ENCODE measurements at regions not wholly inside any gene's neighbourhood (a gene's known extent, or its start where the extent isn't known, plus 50 kb on each side); places are given as distances from the start of the nearest gene placed in this dataset.

DNA sequence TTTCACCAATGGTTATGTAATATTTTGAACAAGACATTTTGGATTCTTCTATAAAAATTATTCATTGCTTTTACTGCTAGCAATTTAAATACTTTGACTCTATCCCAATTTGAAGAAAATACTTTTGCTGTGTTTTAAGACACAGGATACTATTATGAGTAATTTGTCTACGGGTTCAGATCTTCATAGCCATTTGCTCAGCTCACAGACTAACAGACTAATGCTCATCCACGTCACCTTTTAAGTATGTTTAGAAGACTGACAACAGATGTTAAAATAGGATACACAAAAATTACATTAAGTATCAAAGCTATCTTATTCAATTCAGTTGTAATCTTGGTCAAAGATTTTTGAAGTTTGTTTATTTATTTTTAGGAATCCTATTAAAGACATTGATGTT is 251.3 kb upstream of the CHRM2 start:
- intact Hi-C loops (cut with DNase I; ENCODE audit: low total_unique reads): no loop called here
- Histone ChIP-seq H3K36me3 (no peaks in the 10 kb centered on the region), H3K9me3 (peaks cover 0 to 5% (median 0%) of the 10 kb centered on the region in 4 donors), H3K27ac (no peak overlapping the region), H3K4me3 (no peak overlapping the region), H3K4me1 (no peaks in the 10 kb centered on the region), H3K27me3 (no peaks in the 10 kb centered on the region)
- WGBS, 5 donors: 53 to 64% (median 55%) methylated on average over 2 of the region's 2 CpGs
- DNase-seq: no peak
- TF ChIP-seq, protein P1, sequence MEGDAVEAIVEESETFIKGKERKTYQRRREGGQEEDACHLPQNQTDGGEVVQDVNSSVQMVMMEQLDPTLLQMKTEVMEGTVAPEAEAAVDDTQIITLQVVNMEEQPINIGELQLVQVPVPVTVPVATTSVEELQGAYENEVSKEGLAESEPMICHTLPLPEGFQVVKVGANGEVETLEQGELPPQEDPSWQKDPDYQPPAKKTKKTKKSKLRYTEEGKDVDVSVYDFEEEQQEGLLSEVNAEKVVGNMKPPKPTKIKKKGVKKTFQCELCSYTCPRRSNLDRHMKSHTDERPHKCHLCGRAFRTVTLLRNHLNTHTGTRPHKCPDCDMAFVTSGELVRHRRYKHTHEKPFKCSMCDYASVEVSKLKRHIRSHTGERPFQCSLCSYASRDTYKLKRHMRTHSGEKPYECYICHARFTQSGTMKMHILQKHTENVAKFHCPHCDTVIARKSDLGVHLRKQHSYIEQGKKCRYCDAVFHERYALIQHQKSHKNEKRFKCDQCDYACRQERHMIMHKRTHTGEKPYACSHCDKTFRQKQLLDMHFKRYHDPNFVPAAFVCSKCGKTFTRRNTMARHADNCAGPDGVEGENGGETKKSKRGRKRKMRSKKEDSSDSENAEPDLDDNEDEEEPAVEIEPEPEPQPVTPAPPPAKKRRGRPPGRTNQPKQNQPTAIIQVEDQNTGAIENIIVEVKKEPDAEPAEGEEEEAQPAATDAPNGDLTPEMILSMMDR (IDR thresholded peaks at IDR 0.05): no peak
- TF ChIP-seq POLR2A (IDR thresholded peaks at IDR 0.05) (no peak), EP300 (IDR thresholded peaks at IDR 0.05) (no peak), POLR2AphosphoS5 (IDR thresholded peaks at IDR 0.05) (no peak)

DNA sequence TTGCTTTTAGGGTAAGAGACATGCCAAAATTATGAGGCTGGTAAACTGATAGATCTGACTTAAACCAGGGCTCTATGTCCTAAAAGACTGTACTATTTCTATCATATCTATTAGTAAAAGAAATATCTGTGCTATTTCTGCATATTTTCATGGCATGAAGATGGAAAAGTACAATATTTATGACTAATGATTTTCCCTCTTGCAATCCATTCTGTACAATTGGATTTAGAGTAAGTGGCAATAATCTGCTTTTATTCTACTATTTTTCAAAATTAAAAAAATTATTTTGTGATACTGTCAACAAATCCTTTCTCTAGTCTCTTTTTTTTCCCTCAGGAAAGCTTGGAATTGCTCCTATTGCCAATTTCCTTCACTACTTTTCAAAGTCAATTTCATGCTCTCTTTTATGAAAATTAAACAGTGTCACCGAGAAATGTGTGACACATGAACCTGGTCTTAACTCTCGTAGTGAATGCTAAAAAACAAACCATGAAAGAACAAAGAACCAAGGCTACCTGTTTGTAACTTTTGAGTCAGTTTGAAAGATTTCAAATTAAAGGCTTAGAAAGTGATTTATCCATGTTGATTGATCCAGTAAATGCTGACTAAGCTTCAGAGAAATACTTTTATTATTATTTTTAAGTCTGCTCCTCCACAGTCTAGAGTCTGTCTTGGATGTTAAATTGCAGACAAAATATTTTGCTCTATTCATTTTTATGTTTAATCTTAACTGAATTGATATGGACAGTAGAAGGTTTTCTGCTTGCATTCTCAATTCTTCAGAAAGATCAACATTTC is 262.7 kb upstream of the CHRM2 start:
- no peak overlapping the region for H3K27ac ChIP-seq
- WGBS, 5 donors: 51 to 57% (median 55%) methylated on average over 2 of the region's 2 CpGs
- H3K36me3 ChIP-seq: no peaks in the 10 kb centered on the region
- no peak for DNase-seq
- intact Hi-C loops (cut with DNase I; ENCODE audit: low total_unique reads): no loop called here
- H3K27me3 ChIP-seq: no peaks in the 10 kb centered on the region
- no peak for TF ChIP-seq POLR2AphosphoS5 (IDR thresholded peaks at IDR 0.05)
- no peak for TF ChIP-seq POLR2A (IDR thresholded peaks at IDR 0.05)
- TF ChIP-seq, protein P1 (IDR thresholded peaks at IDR 0.05): no peak
- no peak for TF ChIP-seq EP300 (IDR thresholded peaks at IDR 0.05)
- peaks cover 0 to 8% (median 3%) of the 10 kb centered on the region in 4 donors for H3K9me3 ChIP-seq
- no peaks in the 10 kb centered on the region for H3K4me1 ChIP-seq
- H3K4me3 ChIP-seq: no peak overlapping the region

DNA sequence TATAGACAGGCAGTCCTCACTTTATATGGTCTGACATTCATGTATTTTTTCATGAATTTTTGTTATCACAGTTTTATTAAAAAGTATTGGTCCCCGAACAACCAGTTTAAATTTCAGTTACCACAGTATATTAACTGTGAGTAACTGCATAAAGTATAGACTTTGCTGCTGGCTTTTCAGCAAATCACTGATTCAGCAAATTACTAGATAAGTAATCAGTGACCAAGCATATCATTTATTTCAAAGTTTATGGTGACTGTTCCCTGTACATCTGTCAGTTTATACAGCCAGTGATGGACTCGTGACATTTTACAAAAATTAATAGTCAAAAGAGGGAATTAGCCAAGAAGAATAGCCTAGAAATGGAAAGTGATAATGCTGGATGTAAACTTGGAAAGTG is 266.7 kb upstream of the CHRM2 start:
- no peaks in the 10 kb centered on the region for H3K27me3 ChIP-seq
- no peak for DNase-seq
- 59 to 71% (median 65%) methylated on average over 2 of the region's 2 CpGs for WGBS, 5 donors

DNA sequence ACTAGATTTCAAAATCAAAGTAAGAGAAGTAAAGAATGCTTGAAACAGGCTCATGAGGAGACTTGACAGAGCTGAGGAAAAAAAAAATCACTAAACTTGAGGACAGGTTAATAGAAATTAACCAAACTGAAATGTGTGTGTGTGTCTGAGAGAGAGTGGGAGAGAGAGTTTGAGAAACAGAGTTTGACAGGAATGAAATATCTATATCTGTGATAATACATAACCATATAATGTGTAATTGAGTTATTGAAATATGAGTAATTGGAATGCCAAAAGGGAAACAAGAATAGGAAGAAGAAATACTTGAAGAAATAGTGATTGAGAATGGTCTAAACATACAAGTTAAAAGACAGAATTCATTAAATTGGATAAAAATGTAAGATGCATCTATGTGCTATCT is 268.0 kb upstream of the CHRM2 start:
- Histone ChIP-seq H3K27ac (no peak overlapping the region), H3K27me3 (no peaks in the 10 kb centered on the region), H3K36me3 (no peaks in the 10 kb centered on the region), H3K4me3 (no peak overlapping the region), H3K9me3 (peaks cover 0 to 20% (median 6%) of the 10 kb centered on the region in 4 donors), H3K4me1 (no peaks in the 10 kb centered on the region)
- no peak for DNase-seq
- intact Hi-C loops (cut with DNase I; ENCODE audit: low total_unique reads): no loop called here
- TF ChIP-seq POLR2A (IDR thresholded peaks at IDR 0.05): no peak
- TF ChIP-seq POLR2AphosphoS5 (IDR thresholded peaks at IDR 0.05): no peak
- TF ChIP-seq EP300 (IDR thresholded peaks at IDR 0.05): no peak
- TF ChIP-seq, protein P1 (IDR thresholded peaks at IDR 0.05): no peak

More for the DNA sequence above, 266.7 kb upstream of the CHRM2 start:
- Histone ChIP-seq H3K36me3 (no peaks in the 10 kb centered on the region), H3K4me1 (no peaks in the 10 kb centered on the region), H3K9me3 (peaks cover 0 to 20% (median 6%) of the 10 kb centered on the region in 4 donors), H3K4me3 (no peak overlapping the region), H3K27ac (no peak overlapping the region)
- intact Hi-C loops (cut with DNase I; ENCODE audit: low total_unique reads): no loop called here
- TF ChIP-seq EP300 (IDR thresholded peaks at IDR 0.05): no peak
- TF ChIP-seq POLR2A (IDR thresholded peaks at IDR 0.05): no peak
- TF ChIP-seq, protein P1 (IDR thresholded peaks at IDR 0.05): no peak
- no peak for TF ChIP-seq POLR2AphosphoS5 (IDR thresholded peaks at IDR 0.05)

All from stomach (tissue), 8 donors.